SK-N-SH (cell line): ENCODE measurements at regions not wholly inside any gene's neighbourhood (a gene's known extent, or its start where the extent isn't known, plus 50 kb on each side); places are given as distances from the start of the nearest gene placed in this dataset.

Source experiments
- CTCF ChIA-PET: fragments of 300-600, 350-600 bp; formaldehyde crosslinking; extraction: SDS; loops from one replicate; lab custom pipeline; 2021; lab: Yijun Ruan, JAX
- POLR2A ChIA-PET: fragments of 350-600 bp; sonication (Branson Sonifier 250); formaldehyde crosslinking; extraction: SDS; loops from one replicate; lab custom pipeline; 2020; ENCODE audit warnings: antibody characterized with exemption, inconsistent platforms; lab: Yijun Ruan, JAX
- DNase-seq: peaks from one replicate; pipeline ENCODE4 v3.0.0; 2012
- H2AFZ ChIP-seq: fragments of 200-600 bp; sonication (generic); 2 replicates; pipeline ENCODE4 v1.8.1; 2016; ENCODE audit warnings: antibody characterized with exemption, mild to moderate bottlenecking, low read depth
- H3F3A ChIP-seq: fragments of 200-600 bp; sonication (generic); replicated peaks from 2 replicates; pipeline ENCODE3; 2016; ENCODE audit warnings: antibody characterized with exemption, mild to moderate bottlenecking; ENCODE audit not compliant: insufficient read depth
- H3K27ac ChIP-seq, 2 experiments: fragments of 200-500 bp in 1 of 2; fragments of 200-600 bp in 1 of 2; sonication (Bioruptor generic) in 1 of 2; sonication (generic), shearing (Covaris generic) in 1 of 2; 2 replicates each; pipeline versions ENCODE4 v1.5.1 to v1.6.1; 2014 to 2016; ENCODE audit warnings: low read depth in 2 of 2, inconsistent platforms in 1 of 2, low read length in 1 of 2, mild to moderate bottlenecking in 1 of 2, mixed read lengths in 1 of 2
- H3K27me3 ChIP-seq: fragments of 200-600 bp; sonication (generic), shearing (Covaris generic); 2 replicates; pipeline ENCODE4 v1.6.1; 2016; ENCODE audit warnings: mixed run types; ENCODE audit not compliant: insufficient read depth
- H3K36me3 ChIP-seq, 2 experiments: fragments of 200-500 bp in 1 of 2; fragments of 200-600 bp in 1 of 2; sonication (Bioruptor generic) in 1 of 2; sonication (generic) in 1 of 2; replicated peaks in 1 of 2; 2 replicates each; pipeline versions ENCODE3 to v1.5.1; 2014 to 2016; ENCODE audit warnings: low read length in 1 of 2, mild to moderate bottlenecking in 1 of 2; ENCODE audit not compliant: insufficient read depth in 2 of 2, control insufficient read depth in 1 of 2
- H3K4me1 ChIP-seq, 2 experiments: fragments of 200-500 bp in 1 of 2; fragments of 200-600 bp in 1 of 2; sonication (Bioruptor generic) in 1 of 2; sonication (generic), shearing (Covaris generic) in 1 of 2; 2 replicates each; pipeline versions ENCODE4 v1.5.1 to v1.6.1; 2014 to 2016; ENCODE audit warnings: low read depth in 1 of 2, low read length in 1 of 2, mixed run types in 1 of 2; ENCODE audit not compliant: insufficient read depth in 2 of 2, control insufficient read depth in 1 of 2
- H3K4me2 ChIP-seq: fragments of 200-600 bp; sonication (generic), shearing (Covaris generic); 2 replicates; pipeline ENCODE4 v1.6.1; 2017; ENCODE audit warnings: mixed run types
- H3K4me3 ChIP-seq, 2 experiments: fragments of 200-500 bp in 1 of 2; fragments of 200-600 bp in 1 of 2; sonication (Bioruptor generic) in 1 of 2; sonication (generic), shearing (Covaris generic) in 1 of 2; 2 replicates each; pipeline versions ENCODE4 v1.5.1 to v1.8.1; 2014 to 2016; ENCODE audit warnings: low read depth in 2 of 2, inconsistent platforms in 1 of 2, low read length in 1 of 2, mild to moderate bottlenecking in 1 of 2, mixed read lengths in 1 of 2, moderate library complexity in 1 of 2
- H3K79me2 ChIP-seq: fragments of 200-600 bp; sonication (generic); 2 replicates; pipeline ENCODE4 v1.8.1; 2017; ENCODE audit warnings: mild to moderate bottlenecking; ENCODE audit not compliant: insufficient read depth
- H3K9ac ChIP-seq: fragments of 200-600 bp; sonication (generic); 2 replicates; pipeline ENCODE4 v1.6.1; 2017; ENCODE audit warnings: mixed run types
- H3K9me2 ChIP-seq: fragments of 200-600 bp; sonication (generic); 2 replicates; pipeline ENCODE4 v1.6.1; 2017; ENCODE audit warnings: mixed run types
- H3K9me3 ChIP-seq: fragments of 200-600 bp; sonication (generic); 2 replicates; pipeline ENCODE4 v1.6.1; 2017; ENCODE audit warnings: mixed run types, mild to moderate bottlenecking, moderate library complexity
- H4K20me1 ChIP-seq: fragments of 200-600 bp; sonication (generic); 2 replicates; pipeline ENCODE4 v1.6.1; 2017; ENCODE audit warnings: mild to moderate bottlenecking, mixed run types; ENCODE audit not compliant: insufficient read depth
- CHD2 ChIP-seq: fragments of 150-350 bp; IDR thresholded peaks from 2 replicates; pipeline ENCODE4 v1.6.1; 2018; ENCODE audit warnings: low read length; ENCODE audit not compliant: partially characterized antibody
- EZH2phosphoT487 ChIP-seq: fragments of 200-600 bp; sonication (generic); IDR thresholded peaks from 2 replicates; pipeline ENCODE4 v1.6.1; 2017; ENCODE audit warnings: low read depth, mixed run types, mild to moderate bottlenecking, antibody characterized with exemption, moderate library complexity, borderline replicate concordance
- JUND ChIP-seq: IDR thresholded peaks from 2 replicates; pipeline ENCODE4 v1.4.0; 2012
- MEF2A ChIP-seq: IDR thresholded peaks from 2 replicates; pipeline ENCODE4 v1.4.0; 2012; ENCODE audit warnings: low read depth, borderline replicate concordance
- MXI1 ChIP-seq: IDR thresholded peaks from 2 replicates; pipeline ENCODE4 v1.6.1; 2012; ENCODE audit warnings: mild to moderate bottlenecking, low read depth, low read length, improper control_type of control experiment
- POLR2AphosphoS5 ChIP-seq: IDR thresholded peaks from 2 replicates; pipeline ENCODE4 v1.6.1; 2012; ENCODE audit warnings: low read depth, low read length
- RCOR1 ChIP-seq: fragments of 150-350 bp; IDR thresholded peaks from 2 replicates; pipeline ENCODE4 v1.6.1; 2017; ENCODE audit warnings: antibody characterized with exemption, low read length
- RFX5 ChIP-seq: IDR thresholded peaks from 2 replicates; pipeline ENCODE4 v1.6.1; 2012; ENCODE audit warnings: mild to moderate bottlenecking, improper control_type of control experiment, low read length
- RXRA ChIP-seq: IDR thresholded peaks from 2 replicates; pipeline ENCODE4 v1.4.0; 2012; ENCODE audit warnings: low read depth, mild to moderate bottlenecking, borderline replicate concordance
- TCF12 ChIP-seq: IDR thresholded peaks from 2 replicates; pipeline ENCODE4 v1.4.0; 2012
- YY1 ChIP-seq: IDR thresholded peaks from 2 replicates; pipeline ENCODE4 v1.4.0; 2012; ENCODE audit warnings: low read depth, mild to moderate bottlenecking
- WGBS: methylation state at CpG from one replicate; pipeline ENCODE4 v1.1.6; 2017; ENCODE audit warnings: low lambda C conversion rate; 5-methylcytosine and 5-hydroxymethylcytosine counted together
- TF ChIP-seq, protein P1 (sequence below): IDR thresholded peaks from 2 replicates; pipeline ENCODE4 v1.4.0; 2012; ENCODE audit warnings: low read depth, borderline replicate concordance
- TF ChIP-seq, protein P2 (sequence below): IDR thresholded peaks from 2 replicates; pipeline ENCODE4; 2012
- TF ChIP-seq, protein P3 (sequence below): IDR thresholded peaks from 2 replicates; pipeline ENCODE4 v1.6.1; 2012; ENCODE audit warnings: mild to moderate bottlenecking, low read depth, low read length, moderate library complexity

DNA sequence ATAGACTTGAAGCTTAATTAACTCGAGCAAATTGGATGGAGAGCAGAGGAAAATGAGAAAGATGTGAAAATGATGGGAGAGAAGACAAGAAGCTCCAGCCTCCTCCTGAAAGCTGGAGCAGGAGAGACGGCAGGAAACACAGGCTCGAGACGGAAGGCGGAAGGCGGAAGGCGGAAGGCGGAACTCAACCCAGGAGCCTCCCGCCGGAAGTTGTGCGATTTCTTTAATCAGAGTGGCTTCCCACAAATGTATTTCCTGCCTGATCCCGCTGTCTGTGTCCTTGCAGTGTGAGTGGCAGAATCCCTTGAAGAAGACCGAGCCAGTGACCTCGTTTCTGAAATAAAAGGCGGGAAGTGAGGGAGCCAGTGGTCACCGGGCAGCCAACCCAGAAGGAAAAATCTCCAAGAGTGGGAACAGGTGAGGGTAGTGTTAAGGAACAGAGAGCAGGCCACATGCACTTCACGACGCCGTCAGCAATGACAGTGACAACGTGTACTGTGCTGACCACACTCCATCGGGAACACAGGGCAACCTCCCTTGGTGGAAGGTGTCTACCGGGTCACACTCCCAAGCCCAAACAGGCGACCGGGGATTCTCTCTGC is 117.0 kb upstream of the RNF32 start:
- POLR2A ChIA-PET, result no interaction called here
- H2AFZ ChIP-seq, result no peak overlapping the region
- no peak for DNase-seq
- WGBS, result 61% methylated on average over 24 of the region's 24 CpGs
- TF ChIP-seq, protein P1, sequence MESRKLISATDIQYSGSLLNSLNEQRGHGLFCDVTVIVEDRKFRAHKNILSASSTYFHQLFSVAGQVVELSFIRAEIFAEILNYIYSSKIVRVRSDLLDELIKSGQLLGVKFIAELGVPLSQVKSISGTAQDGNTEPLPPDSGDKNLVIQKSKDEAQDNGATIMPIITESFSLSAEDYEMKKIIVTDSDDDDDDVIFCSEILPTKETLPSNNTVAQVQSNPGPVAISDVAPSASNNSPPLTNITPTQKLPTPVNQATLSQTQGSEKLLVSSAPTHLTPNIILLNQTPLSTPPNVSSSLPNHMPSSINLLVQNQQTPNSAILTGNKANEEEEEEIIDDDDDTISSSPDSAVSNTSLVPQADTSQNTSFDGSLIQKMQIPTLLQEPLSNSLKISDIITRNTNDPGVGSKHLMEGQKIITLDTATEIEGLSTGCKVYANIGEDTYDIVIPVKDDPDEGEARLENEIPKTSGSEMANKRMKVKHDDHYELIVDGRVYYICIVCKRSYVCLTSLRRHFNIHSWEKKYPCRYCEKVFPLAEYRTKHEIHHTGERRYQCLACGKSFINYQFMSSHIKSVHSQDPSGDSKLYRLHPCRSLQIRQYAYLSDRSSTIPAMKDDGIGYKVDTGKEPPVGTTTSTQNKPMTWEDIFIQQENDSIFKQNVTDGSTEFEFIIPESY, result no peak
- TF ChIP-seq RFX5 (no peak), YY1 (no peak), JUND (no peak), POLR2AphosphoS5 (no peak), EZH2phosphoT487 (no peak), MXI1 (no peak), RXRA (no peak), TCF12 (no peak), MEF2A (no peak), CHD2 (no peak), RCOR1 (no peak)
- TF ChIP-seq, protein P2, sequence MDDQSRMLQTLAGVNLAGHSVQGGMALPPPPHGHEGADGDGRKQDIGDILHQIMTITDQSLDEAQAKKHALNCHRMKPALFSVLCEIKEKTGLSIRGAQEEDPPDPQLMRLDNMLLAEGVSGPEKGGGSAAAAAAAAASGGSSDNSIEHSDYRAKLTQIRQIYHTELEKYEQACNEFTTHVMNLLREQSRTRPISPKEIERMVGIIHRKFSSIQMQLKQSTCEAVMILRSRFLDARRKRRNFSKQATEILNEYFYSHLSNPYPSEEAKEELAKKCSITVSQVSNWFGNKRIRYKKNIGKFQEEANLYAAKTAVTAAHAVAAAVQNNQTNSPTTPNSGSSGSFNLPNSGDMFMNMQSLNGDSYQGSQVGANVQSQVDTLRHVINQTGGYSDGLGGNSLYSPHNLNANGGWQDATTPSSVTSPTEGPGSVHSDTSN, result no peak
- TF ChIP-seq, protein P3, sequence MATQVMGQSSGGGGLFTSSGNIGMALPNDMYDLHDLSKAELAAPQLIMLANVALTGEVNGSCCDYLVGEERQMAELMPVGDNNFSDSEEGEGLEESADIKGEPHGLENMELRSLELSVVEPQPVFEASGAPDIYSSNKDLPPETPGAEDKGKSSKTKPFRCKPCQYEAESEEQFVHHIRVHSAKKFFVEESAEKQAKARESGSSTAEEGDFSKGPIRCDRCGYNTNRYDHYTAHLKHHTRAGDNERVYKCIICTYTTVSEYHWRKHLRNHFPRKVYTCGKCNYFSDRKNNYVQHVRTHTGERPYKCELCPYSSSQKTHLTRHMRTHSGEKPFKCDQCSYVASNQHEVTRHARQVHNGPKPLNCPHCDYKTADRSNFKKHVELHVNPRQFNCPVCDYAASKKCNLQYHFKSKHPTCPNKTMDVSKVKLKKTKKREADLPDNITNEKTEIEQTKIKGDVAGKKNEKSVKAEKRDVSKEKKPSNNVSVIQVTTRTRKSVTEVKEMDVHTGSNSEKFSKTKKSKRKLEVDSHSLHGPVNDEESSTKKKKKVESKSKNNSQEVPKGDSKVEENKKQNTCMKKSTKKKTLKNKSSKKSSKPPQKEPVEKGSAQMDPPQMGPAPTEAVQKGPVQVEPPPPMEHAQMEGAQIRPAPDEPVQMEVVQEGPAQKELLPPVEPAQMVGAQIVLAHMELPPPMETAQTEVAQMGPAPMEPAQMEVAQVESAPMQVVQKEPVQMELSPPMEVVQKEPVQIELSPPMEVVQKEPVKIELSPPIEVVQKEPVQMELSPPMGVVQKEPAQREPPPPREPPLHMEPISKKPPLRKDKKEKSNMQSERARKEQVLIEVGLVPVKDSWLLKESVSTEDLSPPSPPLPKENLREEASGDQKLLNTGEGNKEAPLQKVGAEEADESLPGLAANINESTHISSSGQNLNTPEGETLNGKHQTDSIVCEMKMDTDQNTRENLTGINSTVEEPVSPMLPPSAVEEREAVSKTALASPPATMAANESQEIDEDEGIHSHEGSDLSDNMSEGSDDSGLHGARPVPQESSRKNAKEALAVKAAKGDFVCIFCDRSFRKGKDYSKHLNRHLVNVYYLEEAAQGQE, result no peak
- TF ChIP-seq, all 33 proteins: peak for 0
- H3K9ac ChIP-seq, result no peak overlapping the region
- H3F3A ChIP-seq, result no peaks in the 10 kb centered on the region
- no peaks in the 10 kb centered on the region; the same call in 1 of the 2 replicates for H3K27me3 ChIP-seq
- no peak overlapping the region for H3K4me2 ChIP-seq
- no peaks in the 10 kb centered on the region for H3K4me1 ChIP-seq
- H3K27ac ChIP-seq, result no peak overlapping the region
- no peaks in the 10 kb centered on the region for H3K9me3 ChIP-seq
- H3K36me3 ChIP-seq, result no peaks in the 10 kb centered on the region
- H3K4me3 ChIP-seq, result no peak overlapping the region
- H3K79me2 ChIP-seq, result no peaks in the 10 kb centered on the region
- CTCF ChIA-PET, result interaction anchor here (0.6 kb wide), 1 partner anchor 14 kb away, joined by 3 read pairs; no protein-coding TSS in a partner anchor
- no peaks in the 10 kb centered on the region for H3K9me2 ChIP-seq
- no peaks in the 10 kb centered on the region for H4K20me1 ChIP-seq
